ENCODE measurements at regions not wholly inside any gene's neighbourhood (a gene's known extent, or its start where the extent isn't known, plus 50 kb on each side); places are given as distances from the start of the nearest gene placed in this dataset.

DNA sequence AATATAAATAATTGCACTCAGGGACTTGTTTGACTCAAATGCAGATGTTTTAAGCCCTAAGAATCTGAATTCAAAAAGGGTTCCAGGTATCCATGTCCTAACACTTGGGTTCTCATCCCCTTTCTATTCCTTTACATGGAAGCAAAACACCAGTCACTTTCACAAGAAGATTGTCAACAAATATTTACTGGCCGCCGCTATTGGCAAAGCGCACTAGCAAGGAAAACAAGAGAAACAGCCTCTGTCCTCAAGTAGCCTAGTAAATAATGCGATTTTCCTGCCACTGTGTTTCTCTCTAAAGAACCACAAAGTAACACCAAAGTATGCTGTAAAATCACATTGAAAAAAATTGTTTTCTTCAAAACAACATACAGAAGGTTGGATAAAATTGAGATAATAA lies 66.7 kb upstream of the EZH2 start:
- DNase-seq (ENCODE audit: low read depth), result no peak
- TF ChIP-seq, protein P1, sequence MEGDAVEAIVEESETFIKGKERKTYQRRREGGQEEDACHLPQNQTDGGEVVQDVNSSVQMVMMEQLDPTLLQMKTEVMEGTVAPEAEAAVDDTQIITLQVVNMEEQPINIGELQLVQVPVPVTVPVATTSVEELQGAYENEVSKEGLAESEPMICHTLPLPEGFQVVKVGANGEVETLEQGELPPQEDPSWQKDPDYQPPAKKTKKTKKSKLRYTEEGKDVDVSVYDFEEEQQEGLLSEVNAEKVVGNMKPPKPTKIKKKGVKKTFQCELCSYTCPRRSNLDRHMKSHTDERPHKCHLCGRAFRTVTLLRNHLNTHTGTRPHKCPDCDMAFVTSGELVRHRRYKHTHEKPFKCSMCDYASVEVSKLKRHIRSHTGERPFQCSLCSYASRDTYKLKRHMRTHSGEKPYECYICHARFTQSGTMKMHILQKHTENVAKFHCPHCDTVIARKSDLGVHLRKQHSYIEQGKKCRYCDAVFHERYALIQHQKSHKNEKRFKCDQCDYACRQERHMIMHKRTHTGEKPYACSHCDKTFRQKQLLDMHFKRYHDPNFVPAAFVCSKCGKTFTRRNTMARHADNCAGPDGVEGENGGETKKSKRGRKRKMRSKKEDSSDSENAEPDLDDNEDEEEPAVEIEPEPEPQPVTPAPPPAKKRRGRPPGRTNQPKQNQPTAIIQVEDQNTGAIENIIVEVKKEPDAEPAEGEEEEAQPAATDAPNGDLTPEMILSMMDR (conservative IDR thresholded peaks at IDR 0.05; ENCODE audit: control insufficient read depth, insufficient read depth, low read depth, low read length), result no peak

DNA sequence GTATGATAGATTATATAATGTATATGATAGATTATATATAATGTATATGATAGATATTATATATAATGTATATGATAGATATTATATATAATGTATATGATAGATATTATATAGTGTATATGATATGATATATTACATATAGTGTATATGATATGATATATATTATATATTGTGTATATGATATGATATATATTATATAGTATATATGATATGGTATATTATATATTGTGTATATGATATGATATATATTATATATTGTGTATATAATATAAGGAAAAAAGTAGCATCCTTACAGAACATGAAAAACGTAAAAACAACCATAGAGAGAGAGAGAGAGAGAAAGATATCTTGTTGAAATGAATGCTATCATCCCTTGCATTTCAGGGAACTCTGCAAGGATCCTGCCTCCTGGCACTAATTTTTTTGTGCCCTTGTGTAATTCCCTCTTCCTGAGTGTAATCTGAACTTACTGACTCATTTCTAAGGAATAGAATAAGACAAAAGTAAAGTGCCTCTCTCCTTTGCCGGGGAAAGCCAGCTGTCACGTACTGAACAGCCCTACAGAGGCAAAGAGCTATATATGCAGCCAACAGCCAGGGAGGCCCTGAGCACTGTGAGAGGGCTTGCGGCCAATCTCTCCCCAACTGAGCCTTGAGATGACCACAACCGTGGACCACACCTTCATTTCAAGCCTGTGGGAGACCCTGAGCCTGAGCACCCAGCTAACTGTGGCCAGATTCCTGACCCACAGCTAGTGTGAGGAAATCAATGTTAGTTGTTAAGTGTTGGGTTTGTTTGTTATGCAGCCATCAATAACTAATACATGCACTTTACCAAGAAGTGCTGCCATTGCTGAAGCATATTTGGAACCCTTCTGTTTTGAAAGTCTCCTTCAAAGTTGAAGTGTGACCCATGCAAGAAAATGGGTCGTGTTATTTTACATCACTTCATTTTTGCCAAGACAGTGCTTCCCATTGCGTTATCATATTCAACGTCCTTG lies 61.1 kb upstream of the EZH2 start:
- H3K4me3 ChIP-seq (ENCODE audit: control insufficient read depth, low read depth, low read length), result no peak overlapping the region
- peak; percentile 64 for DNase-seq (ENCODE audit: low read depth)
- TF ChIP-seq, protein P1 (conservative IDR thresholded peaks at IDR 0.05; ENCODE audit: control insufficient read depth, insufficient read depth, low read depth, low read length), result no peak

More for the DNA sequence above, 66.7 kb upstream of the EZH2 start:
- H3K4me3 ChIP-seq (ENCODE audit: control insufficient read depth, low read depth, low read length), result no peak overlapping the region

DNA sequence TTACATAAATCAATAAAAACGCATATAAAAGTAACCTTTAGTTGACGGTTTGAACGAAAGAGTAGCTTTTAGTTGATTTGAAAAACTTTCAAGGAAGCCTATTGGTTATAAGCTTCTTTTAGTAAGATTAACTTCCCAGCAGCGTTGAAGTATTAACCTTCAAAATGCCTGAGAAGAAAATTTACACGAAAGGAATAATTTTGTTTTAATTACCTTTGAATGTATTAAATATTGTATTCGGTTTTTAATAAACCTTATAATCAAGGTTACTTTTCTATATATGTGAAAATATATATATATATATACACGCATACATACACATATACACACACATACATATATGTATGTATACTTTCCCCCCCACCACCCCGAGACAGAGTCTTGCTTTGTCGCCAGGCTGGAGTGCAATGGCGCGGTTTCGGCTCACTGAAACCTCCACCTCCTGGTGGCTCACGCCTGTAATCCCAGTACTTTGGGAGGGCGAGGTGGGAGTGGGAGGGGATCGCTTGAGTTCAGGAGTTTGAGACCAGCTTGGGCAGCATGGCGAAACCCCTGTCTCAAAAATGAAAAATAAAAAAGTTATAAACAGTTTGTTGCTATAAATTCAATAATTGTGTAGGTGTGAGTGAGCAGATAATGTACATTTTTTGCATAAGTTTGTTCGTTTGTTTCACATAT lies 57.6 kb upstream of the EZH2 start:
- DNase-seq (ENCODE audit: low read depth), result peak; percentile 77
- TF ChIP-seq, protein P1 (conservative IDR thresholded peaks at IDR 0.05; ENCODE audit: control insufficient read depth, insufficient read depth, low read depth, low read length), result peak; percentile 45
- peak overlapping the region; percentile 87 for H3K4me3 ChIP-seq (ENCODE audit: control insufficient read depth, low read depth, low read length)

DNA sequence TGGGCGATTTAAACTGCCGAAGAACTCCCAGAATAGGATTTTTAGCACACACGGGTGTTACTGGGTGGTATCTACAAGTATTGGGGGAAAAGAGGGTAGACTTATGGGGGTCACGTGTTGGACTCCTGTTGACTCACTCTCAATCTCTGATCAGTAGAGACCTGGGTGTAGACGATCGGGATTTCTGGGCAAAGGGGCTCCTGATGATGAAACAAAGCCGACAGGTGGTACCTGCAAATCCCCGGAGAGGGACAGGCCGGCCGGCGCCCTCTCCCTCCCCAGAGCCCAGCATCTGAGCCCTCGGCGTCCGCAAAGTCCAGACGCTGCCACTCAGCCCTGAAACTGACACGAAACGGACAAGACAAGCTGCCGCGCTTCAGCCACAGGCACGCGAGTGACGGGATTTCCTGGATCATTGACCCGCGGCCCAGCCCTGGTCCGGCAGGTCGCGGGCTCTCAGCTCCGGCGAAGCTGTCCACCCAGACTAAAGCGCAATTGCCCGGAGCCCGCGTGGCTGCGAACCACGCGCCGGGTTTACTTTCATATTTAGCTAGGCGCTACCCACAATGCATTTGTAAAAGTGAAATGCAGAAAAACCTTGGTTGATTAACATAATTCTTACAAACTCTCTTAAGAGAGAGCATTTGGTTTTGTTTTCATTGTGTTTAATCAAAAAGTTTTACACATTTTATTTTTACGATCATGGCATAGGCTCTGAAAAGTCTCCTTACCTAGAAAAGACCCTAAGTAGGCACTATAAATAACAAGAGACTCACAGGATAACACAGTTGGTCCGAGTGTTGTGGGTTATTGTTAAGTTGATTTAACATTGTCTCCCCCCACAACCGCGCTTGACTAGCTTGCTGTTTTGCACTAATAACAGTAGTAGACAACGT lies 56.9 kb upstream of the EZH2 start:
- DNase-seq (ENCODE audit: low read depth), result peak; percentile 92
- TF ChIP-seq, protein P1 (conservative IDR thresholded peaks at IDR 0.05; ENCODE audit: control insufficient read depth, insufficient read depth, low read depth, low read length), result no peak
- H3K4me3 ChIP-seq (ENCODE audit: control insufficient read depth, low read depth, low read length), result peak overlapping the region; percentile 87

DNA sequence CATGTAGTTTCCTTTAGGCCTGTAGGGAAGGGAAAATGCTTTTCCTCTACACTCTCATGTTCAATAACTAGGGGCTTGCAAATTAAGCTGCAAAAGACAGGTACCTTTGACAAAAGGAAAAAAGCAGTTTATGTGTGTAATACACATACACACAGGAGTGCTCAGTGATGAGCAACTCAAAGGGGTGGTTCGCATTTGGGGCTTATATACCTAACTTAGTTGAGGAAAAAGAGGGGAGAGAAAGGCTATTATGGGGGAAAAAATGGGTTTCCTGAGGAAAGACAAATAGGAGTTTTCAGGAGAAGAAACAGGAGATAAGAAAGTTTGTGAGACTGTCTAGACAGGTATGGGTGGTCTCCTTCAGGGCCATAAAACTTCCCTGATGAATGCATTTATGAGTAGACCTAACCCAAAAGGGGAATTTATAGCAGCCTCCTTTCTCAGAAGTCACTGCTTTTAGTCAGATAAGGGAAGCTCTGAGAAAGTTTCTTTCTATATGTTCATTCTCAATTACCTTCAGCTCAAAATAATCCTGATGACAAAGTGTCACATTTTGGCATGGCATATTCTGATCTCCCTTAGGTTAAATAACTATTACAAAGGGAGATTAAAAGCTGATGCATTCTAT lies 55.2 kb upstream of the EZH2 start:
- no peak overlapping the region for H3K4me3 ChIP-seq (ENCODE audit: control insufficient read depth, low read depth, low read length)
- TF ChIP-seq, protein P1 (conservative IDR thresholded peaks at IDR 0.05; ENCODE audit: control insufficient read depth, insufficient read depth, low read depth, low read length), result no peak
- no peak for DNase-seq (ENCODE audit: low read depth)

DNA sequence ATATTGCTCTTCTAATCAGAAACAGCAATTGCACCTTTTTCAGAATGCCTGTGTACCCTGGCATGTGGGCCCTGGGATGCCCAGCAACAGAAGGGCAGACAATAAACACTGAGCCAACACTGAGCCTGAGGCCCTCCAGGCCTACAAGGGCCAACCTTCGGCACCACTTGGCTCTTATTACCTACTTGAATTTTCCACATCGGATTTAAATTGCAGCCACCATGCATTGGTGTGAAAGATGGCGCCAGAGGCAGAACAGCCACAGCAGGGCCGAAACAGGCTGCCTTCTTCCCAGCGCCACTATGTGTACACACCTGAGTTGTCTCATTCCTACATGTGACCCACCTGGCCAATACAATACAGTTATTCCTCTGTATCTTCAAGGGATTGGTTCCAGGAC lies 51.4 kb upstream of the EZH2 start:
- no peak overlapping the region for H3K4me3 ChIP-seq (ENCODE audit: control insufficient read depth, low read depth, low read length)
- TF ChIP-seq, protein P1 (conservative IDR thresholded peaks at IDR 0.05; ENCODE audit: control insufficient read depth, insufficient read depth, low read depth, low read length), result no peak
- DNase-seq (ENCODE audit: low read depth), result no peak

Data from fibroblast of mammary gland (primary cell).